ENCODE measurements at regions not wholly inside any gene's neighbourhood (a gene's known extent, or its start where the extent isn't known, plus 50 kb on each side); places are given as distances from the start of the nearest gene placed in this dataset.

GRCh38 chr9:105836936-105837660 lies 142.8 kb downstream of the TMEM38B start:
- Histone ChIP-seq H3K36me3 (replicated peaks; ENCODE audit: insufficient read depth, low read length) (no peaks in the 10 kb centered on the region), H3K27me3 (replicated peaks; ENCODE audit: insufficient read depth, low read length) (no peaks in the 10 kb centered on the region), H3K9me2 (replicated peaks; ENCODE audit: insufficient read depth, low read length) (no peaks in the 10 kb centered on the region), H3K9ac (ENCODE audit: low read length) (no peak overlapping the region), H3K4me1 (ENCODE audit: low read length) (0 out of 2 replicates have a peak, but pooled peaks cover 3% of the 10 kb centered on the region), H3K9me3 (replicated peaks; ENCODE audit: insufficient read depth, low read length) (no peaks in the 10 kb centered on the region), H4K20me1 (ENCODE audit: insufficient read depth, low read length) (no peaks in the 10 kb centered on the region), H3K79me2 (ENCODE audit: low read length) (no peaks in the 10 kb centered on the region), H2AFZ (ENCODE audit: low read length) (no peak overlapping the region), H3F3A (ENCODE audit: insufficient read depth, low read length) (no peaks in the 10 kb centered on the region; the same call in 1 of the 2 replicates), H3K4me3 (ENCODE audit: low read length) (no peak overlapping the region), H3K4me2 (ENCODE audit: low read depth, low read length) (no peak overlapping the region), H3K27ac (ENCODE audit: low read length) (no peak overlapping the region)
- TF ChIP-seq EZH2 (optimal IDR thresholded peaks at IDR 0.05; ENCODE audit: low read depth, low read length) (no peak), EZH2phosphoT487 (IDR thresholded peaks at IDR 0.05; ENCODE audit: low read length) (no peak)
- TF ChIP-seq, protein P1, sequence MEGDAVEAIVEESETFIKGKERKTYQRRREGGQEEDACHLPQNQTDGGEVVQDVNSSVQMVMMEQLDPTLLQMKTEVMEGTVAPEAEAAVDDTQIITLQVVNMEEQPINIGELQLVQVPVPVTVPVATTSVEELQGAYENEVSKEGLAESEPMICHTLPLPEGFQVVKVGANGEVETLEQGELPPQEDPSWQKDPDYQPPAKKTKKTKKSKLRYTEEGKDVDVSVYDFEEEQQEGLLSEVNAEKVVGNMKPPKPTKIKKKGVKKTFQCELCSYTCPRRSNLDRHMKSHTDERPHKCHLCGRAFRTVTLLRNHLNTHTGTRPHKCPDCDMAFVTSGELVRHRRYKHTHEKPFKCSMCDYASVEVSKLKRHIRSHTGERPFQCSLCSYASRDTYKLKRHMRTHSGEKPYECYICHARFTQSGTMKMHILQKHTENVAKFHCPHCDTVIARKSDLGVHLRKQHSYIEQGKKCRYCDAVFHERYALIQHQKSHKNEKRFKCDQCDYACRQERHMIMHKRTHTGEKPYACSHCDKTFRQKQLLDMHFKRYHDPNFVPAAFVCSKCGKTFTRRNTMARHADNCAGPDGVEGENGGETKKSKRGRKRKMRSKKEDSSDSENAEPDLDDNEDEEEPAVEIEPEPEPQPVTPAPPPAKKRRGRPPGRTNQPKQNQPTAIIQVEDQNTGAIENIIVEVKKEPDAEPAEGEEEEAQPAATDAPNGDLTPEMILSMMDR (IDR thresholded peaks at IDR 0.05; ENCODE audit: low read length), result no peak
- no peak for DNase-seq

DNA sequence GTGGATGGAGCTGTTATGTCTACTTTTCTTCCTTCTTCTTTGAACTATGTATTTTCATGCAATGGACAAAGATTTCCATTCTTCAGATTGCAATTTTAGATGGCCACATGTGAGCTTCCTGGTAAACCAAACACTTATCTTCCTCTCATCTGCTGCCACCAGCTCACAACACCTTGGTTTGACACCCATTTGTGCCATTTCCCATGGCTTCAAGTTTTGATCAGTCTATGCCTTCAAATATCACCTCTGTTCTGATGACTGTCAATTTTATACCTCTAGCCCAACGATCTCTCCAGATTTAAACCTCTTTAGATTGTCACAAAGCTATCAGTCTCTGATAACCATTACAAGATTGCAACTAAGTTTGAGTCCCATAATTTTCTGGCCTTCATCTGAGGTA lies 147.2 kb downstream of the TMEM38B start:
- no peaks in the 10 kb centered on the region for H3K27me3 ChIP-seq (replicated peaks; ENCODE audit: insufficient read depth, low read length)
- TF ChIP-seq, protein P1 (IDR thresholded peaks at IDR 0.05; ENCODE audit: low read length), result no peak
- TF ChIP-seq EZH2 (optimal IDR thresholded peaks at IDR 0.05; ENCODE audit: low read depth, low read length), result no peak
- TF ChIP-seq EZH2phosphoT487 (IDR thresholded peaks at IDR 0.05; ENCODE audit: low read length), result no peak
- H3K9me2 ChIP-seq (replicated peaks; ENCODE audit: insufficient read depth, low read length), result no peaks in the 10 kb centered on the region
- H3K4me1 ChIP-seq (ENCODE audit: low read length), result 0 out of 2 replicates have a peak, but pooled peaks cover 3% of the 10 kb centered on the region
- H2AFZ ChIP-seq (ENCODE audit: low read length), result no peak overlapping the region
- H3K36me3 ChIP-seq (replicated peaks; ENCODE audit: insufficient read depth, low read length), result no peaks in the 10 kb centered on the region
- H3K79me2 ChIP-seq (ENCODE audit: low read length), result no peaks in the 10 kb centered on the region
- no peak overlapping the region for H3K4me2 ChIP-seq (ENCODE audit: low read depth, low read length)
- DNase-seq, result no peak
- H3F3A ChIP-seq (ENCODE audit: insufficient read depth, low read length), result no peaks in the 10 kb centered on the region; the same call in 1 of the 2 replicates
- H3K9ac ChIP-seq (ENCODE audit: low read length), result no peak overlapping the region
- no peak overlapping the region for H3K4me3 ChIP-seq (ENCODE audit: low read length)
- no peak overlapping the region for H3K27ac ChIP-seq (ENCODE audit: low read length)
- no peaks in the 10 kb centered on the region for H4K20me1 ChIP-seq (ENCODE audit: insufficient read depth, low read length)
- no peaks in the 10 kb centered on the region for H3K9me3 ChIP-seq (replicated peaks; ENCODE audit: insufficient read depth, low read length)

GRCh38 chr9:105842023-105842644 lies 147.8 kb downstream of the TMEM38B start:
- H4K20me1 ChIP-seq (ENCODE audit: insufficient read depth, low read length), result no peaks in the 10 kb centered on the region
- H3K4me1 ChIP-seq (ENCODE audit: low read length), result 0 out of 2 replicates have a peak, but pooled peaks cover 3% of the 10 kb centered on the region
- no peak overlapping the region for H3K4me3 ChIP-seq (ENCODE audit: low read length)
- TF ChIP-seq, protein P1 (IDR thresholded peaks at IDR 0.05; ENCODE audit: low read length), result peak; percentile 86
- no peak for TF ChIP-seq EZH2 (optimal IDR thresholded peaks at IDR 0.05; ENCODE audit: low read depth, low read length)
- peak; percentile 60 for DNase-seq
- H2AFZ ChIP-seq (ENCODE audit: low read length), result no peak overlapping the region
- no peak overlapping the region for H3K9ac ChIP-seq (ENCODE audit: low read length)
- no peaks in the 10 kb centered on the region for H3K9me2 ChIP-seq (replicated peaks; ENCODE audit: insufficient read depth, low read length)
- H3F3A ChIP-seq (ENCODE audit: insufficient read depth, low read length), result no peaks in the 10 kb centered on the region; the same call in 1 of the 2 replicates
- H3K27ac ChIP-seq (ENCODE audit: low read length), result no peak overlapping the region
- no peak overlapping the region for H3K4me2 ChIP-seq (ENCODE audit: low read depth, low read length)
- H3K9me3 ChIP-seq (replicated peaks; ENCODE audit: insufficient read depth, low read length), result no peaks in the 10 kb centered on the region
- no peaks in the 10 kb centered on the region for H3K79me2 ChIP-seq (ENCODE audit: low read length)
- H3K36me3 ChIP-seq (replicated peaks; ENCODE audit: insufficient read depth, low read length), result no peaks in the 10 kb centered on the region
- H3K27me3 ChIP-seq (replicated peaks; ENCODE audit: insufficient read depth, low read length), result no peaks in the 10 kb centered on the region

Measured in MM.1S (cell line).